ENCODE measurements at regions not wholly inside any gene's neighbourhood (a gene's known extent, or its start where the extent isn't known, plus 50 kb on each side); places are given as distances from the start of the nearest gene placed in this dataset.

- no peak for TF ChIP-seq ZNF138 (tag by site-specific recombination; IDR thresholded peaks at IDR 0.05; ENCODE audit: borderline replicate concordance)
- TF ChIP-seq WT1 (tag by site-specific recombination; IDR thresholded peaks at IDR 0.05), result no peak
- no peak for TF ChIP-seq ZNF473 (tag by site-specific recombination; IDR thresholded peaks at IDR 0.05)
- no peak for TF ChIP-seq ZNF202 (tag by site-specific recombination; IDR thresholded peaks at IDR 0.05; ENCODE audit: borderline replicate concordance)
- no peak for TF ChIP-seq OSR2 (tag by site-specific recombination; IDR thresholded peaks at IDR 0.05)
- TF ChIP-seq ZNF747 (tag by site-specific recombination; IDR thresholded peaks at IDR 0.05), result no peak
- TF ChIP-seq, protein P1, sequence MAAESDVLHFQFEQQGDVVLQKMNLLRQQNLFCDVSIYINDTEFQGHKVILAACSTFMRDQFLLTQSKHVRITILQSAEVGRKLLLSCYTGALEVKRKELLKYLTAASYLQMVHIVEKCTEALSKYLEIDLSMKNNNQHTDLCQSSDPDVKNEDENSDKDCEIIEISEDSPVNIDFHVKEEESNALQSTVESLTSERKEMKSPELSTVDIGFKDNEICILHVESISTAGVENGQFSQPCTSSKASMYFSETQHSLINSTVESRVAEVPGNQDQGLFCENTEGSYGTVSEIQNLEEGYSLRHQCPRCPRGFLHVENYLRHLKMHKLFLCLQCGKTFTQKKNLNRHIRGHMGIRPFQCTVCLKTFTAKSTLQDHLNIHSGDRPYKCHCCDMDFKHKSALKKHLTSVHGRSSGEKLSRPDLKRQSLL (tag by site-specific recombination; IDR thresholded peaks at IDR 0.05), result no peak
- no peak for TF ChIP-seq ZNF2 (tag by site-specific recombination; IDR thresholded peaks at IDR 0.05)
- TF ChIP-seq ZFP3 (tag by site-specific recombination; IDR thresholded peaks at IDR 0.05; ENCODE audit: low read depth), result no peak
- TF ChIP-seq ZNF394 (tag by site-specific recombination; IDR thresholded peaks at IDR 0.05; ENCODE audit: borderline replicate concordance), result no peak
- TF ChIP-seq ZNF654 (tag by site-specific recombination; IDR thresholded peaks at IDR 0.05; ENCODE audit: low read depth), result no peak
- H3K36me3 ChIP-seq (ENCODE audit: control insufficient read depth in 2 of 2, insufficient read depth in 1 of 2, low read length in 2 of 2), result no peaks in the 10 kb centered on the region
- no peaks in the 10 kb centered on the region for H3K4me1 ChIP-seq (ENCODE audit: control insufficient read depth, insufficient read depth, low read length)
- ChIA-PET CTCF (no interaction called here), POLR2A (no interaction called here)
- H3K4me3 ChIP-seq (ENCODE audit: low read depth, low read length), result no peak overlapping the region
- H3K9me3 ChIP-seq (ENCODE audit: control insufficient read depth, insufficient read depth, low read depth, low read length), result no peaks in the 10 kb centered on the region
- H3K27ac ChIP-seq (ENCODE audit: extremely low read depth, low read depth, low read length), result no peak overlapping the region
Measured at GRCh38 chr6:69542494-69542893, 254.3 kb downstream of the LMBRD1 start.

DNA sequence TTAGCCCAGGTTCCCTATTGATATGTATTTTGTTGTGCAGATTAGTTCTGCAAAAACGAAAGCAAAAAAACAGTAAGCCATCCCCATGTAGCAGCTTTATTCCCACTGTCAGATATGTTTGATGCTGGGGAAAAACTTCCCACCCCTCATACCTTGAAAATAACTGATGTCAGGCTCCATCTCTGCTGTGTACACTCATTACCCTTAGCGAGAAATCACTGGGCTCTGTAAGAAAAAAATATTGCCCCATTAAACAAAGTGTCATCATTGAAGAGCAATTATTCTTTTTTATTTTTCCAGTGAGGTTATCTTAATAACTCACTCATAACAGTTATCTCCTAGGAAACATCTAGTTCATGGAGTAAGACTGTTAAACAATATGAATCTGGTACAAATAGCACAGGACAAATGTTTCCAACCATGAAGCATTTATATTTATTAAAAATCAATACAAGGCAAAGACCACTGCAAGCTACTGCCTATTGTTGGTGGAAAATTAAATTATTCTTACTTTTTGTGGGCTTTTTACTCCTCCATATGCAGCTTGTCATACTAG lies 268.8 kb downstream of the LMBRD1 start:
- POLR2A ChIA-PET, result no interaction called here
- Histone ChIP-seq H3K4me3 (ENCODE audit: low read depth, low read length) (no peak overlapping the region), H3K9me3 (ENCODE audit: control insufficient read depth, insufficient read depth, low read depth, low read length) (no peaks in the 10 kb centered on the region), H3K4me1 (ENCODE audit: control insufficient read depth, insufficient read depth, low read length) (no peaks in the 10 kb centered on the region), H3K27ac (ENCODE audit: extremely low read depth, low read depth, low read length) (no peak overlapping the region), H3K36me3 (ENCODE audit: control insufficient read depth in 2 of 2, insufficient read depth in 1 of 2, low read length in 2 of 2) (no peaks in the 10 kb centered on the region)
- CTCF ChIA-PET, result no interaction called here
- TF ChIP-seq, protein P2, sequence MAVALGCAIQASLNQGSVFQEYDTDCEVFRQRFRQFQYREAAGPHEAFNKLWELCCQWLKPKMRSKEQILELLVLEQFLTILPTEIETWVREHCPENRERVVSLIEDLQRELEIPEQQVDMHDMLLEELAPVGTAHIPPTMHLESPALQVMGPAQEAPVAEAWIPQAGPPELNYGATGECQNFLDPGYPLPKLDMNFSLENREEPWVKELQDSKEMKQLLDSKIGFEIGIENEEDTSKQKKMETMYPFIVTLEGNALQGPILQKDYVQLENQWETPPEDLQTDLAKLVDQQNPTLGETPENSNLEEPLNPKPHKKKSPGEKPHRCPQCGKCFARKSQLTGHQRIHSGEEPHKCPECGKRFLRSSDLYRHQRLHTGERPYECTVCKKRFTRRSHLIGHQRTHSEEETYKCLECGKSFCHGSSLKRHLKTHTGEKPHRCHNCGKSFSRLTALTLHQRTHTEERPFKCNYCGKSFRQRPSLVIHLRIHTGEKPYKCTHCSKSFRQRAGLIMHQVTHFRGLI (tag by site-specific recombination; IDR thresholded peaks at IDR 0.05), result no peak
- TF ChIP-seq, protein P3, sequence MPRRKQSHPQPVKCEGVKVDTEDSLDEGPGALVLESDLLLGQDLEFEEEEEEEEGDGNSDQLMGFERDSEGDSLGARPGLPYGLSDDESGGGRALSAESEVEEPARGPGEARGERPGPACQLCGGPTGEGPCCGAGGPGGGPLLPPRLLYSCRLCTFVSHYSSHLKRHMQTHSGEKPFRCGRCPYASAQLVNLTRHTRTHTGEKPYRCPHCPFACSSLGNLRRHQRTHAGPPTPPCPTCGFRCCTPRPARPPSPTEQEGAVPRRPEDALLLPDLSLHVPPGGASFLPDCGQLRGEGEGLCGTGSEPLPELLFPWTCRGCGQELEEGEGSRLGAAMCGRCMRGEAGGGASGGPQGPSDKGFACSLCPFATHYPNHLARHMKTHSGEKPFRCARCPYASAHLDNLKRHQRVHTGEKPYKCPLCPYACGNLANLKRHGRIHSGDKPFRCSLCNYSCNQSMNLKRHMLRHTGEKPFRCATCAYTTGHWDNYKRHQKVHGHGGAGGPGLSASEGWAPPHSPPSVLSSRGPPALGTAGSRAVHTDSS (tag by site-specific recombination; IDR thresholded peaks at IDR 0.05), result no peak
- TF ChIP-seq, protein P4, sequence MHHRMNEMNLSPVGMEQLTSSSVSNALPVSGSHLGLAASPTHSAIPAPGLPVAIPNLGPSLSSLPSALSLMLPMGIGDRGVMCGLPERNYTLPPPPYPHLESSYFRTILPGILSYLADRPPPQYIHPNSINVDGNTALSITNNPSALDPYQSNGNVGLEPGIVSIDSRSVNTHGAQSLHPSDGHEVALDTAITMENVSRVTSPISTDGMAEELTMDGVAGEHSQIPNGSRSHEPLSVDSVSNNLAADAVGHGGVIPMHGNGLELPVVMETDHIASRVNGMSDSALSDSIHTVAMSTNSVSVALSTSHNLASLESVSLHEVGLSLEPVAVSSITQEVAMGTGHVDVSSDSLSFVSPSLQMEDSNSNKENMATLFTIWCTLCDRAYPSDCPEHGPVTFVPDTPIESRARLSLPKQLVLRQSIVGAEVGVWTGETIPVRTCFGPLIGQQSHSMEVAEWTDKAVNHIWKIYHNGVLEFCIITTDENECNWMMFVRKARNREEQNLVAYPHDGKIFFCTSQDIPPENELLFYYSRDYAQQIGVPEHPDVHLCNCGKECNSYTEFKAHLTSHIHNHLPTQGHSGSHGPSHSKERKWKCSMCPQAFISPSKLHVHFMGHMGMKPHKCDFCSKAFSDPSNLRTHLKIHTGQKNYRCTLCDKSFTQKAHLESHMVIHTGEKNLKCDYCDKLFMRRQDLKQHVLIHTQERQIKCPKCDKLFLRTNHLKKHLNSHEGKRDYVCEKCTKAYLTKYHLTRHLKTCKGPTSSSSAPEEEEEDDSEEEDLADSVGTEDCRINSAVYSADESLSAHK (tag by site-specific recombination; IDR thresholded peaks at IDR 0.05), result no peak
- TF ChIP-seq ZNF23 (tag by site-specific recombination; IDR thresholded peaks at IDR 0.05; ENCODE audit: borderline replicate concordance) (no peak), PRDM10 (tag by site-specific recombination; IDR thresholded peaks at IDR 0.05) (no peak)
- TF ChIP-seq, protein P5, sequence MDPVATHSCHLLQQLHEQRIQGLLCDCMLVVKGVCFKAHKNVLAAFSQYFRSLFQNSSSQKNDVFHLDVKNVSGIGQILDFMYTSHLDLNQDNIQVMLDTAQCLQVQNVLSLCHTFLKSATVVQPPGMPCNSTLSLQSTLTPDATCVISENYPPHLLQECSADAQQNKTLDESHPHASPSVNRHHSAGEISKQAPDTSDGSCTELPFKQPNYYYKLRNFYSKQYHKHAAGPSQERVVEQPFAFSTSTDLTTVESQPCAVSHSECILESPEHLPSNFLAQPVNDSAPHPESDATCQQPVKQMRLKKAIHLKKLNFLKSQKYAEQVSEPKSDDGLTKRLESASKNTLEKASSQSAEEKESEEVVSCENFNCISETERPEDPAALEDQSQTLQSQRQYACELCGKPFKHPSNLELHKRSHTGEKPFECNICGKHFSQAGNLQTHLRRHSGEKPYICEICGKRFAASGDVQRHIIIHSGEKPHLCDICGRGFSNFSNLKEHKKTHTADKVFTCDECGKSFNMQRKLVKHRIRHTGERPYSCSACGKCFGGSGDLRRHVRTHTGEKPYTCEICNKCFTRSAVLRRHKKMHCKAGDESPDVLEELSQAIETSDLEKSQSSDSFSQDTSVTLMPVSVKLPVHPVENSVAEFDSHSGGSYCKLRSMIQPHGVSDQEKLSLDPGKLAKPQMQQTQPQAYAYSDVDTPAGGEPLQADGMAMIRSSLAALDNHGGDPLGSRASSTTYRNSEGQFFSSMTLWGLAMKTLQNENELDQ (tag by site-specific recombination; IDR thresholded peaks at IDR 0.05; ENCODE audit: low read depth), result no peak
- TF ChIP-seq, protein P6, sequence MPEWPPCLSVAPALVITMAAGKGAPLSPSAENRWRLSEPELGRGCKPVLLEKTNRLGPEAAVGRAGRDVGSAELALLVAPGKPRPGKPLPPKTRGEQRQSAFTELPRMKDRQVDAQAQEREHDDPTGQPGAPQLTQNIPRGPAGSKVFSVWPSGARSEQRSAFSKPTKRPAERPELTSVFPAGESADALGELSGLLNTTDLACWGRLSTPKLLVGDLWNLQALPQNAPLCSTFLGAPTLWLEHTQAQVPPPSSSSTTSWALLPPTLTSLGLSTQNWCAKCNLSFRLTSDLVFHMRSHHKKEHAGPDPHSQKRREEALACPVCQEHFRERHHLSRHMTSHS (tag by site-specific recombination; IDR thresholded peaks at IDR 0.05), result no peak
- TF ChIP-seq, protein P7, sequence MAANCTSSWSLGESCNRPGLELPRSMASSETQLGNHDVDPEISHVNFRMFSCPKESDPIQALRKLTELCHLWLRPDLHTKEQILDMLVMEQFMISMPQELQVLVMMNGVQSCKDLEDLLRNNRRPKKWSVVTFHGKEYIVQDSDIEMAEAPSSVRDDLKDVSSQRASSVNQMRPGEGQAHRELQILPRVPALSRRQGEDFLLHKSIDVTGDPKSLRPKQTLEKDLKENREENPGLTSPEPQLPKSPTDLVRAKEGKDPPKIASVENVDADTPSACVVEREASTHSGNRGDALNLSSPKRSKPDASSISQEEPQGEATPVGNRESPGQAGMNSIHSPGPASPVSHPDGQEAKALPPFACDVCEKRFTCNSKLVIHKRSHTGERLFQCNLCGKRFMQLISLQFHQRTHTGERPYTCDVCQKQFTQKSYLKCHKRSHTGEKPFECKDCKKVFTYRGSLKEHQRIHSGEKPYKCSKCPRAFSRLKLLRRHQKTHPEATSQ (tag by site-specific recombination; IDR thresholded peaks at IDR 0.05), result no peak
